ENCODE measurements at regions not wholly inside any gene's neighbourhood (a gene's known extent, or its start where the extent isn't known, plus 50 kb on each side); places are given as distances from the start of the nearest gene placed in this dataset.

- Histone ChIP-seq H3K36me3 (ENCODE audit: control insufficient read depth, insufficient read depth, low read length) (no peaks in the 10 kb centered on the region), H2BK15ac (replicated peaks; ENCODE audit: low read depth) (no peak overlapping the region), H4K8ac (ENCODE audit: low read depth, low read length) (no peak overlapping the region), H3K4ac (ENCODE audit: low read depth, low read length) (no peak overlapping the region), H3K23ac (ENCODE audit: low read length) (no peak overlapping the region), H3K18ac (ENCODE audit: low read length) (no peak overlapping the region), H3K4me3 (ENCODE audit: low read length) (no peak overlapping the region), H2BK120ac (ENCODE audit: low read depth, low read length) (no peak overlapping the region), H3K9ac (ENCODE audit: low read length) (no peak overlapping the region), H4K5ac (ENCODE audit: low read length) (no peak overlapping the region), H3K79me1 (ENCODE audit: low read length) (peaks cover 6% of the 10 kb centered on the region), H2BK5ac (ENCODE audit: low read length) (no peak overlapping the region), H2AK5ac (ENCODE audit: low read length) (no peak overlapping the region), H3K56ac (ENCODE audit: low read length) (no peak overlapping the region), H3K27me3 (ENCODE audit: insufficient read depth, low read length, poor library complexity) (no peaks in the 10 kb centered on the region), H3K79me2 (ENCODE audit: control insufficient read depth, insufficient read depth, low read length) (peaks cover 2% of the 10 kb centered on the region), H3K4me1 (ENCODE audit: control insufficient read depth, low read depth, low read length) (no peaks in the 10 kb centered on the region), H3K4me2 (ENCODE audit: low read length) (no peak overlapping the region), H3K27ac (ENCODE audit: low read depth, low read length) (no peak overlapping the region)
- WGBS (ENCODE audit: extremely low coverage, insufficient coverage, low lambda C conversion rate): no CpG with 5 or more reads among the region's 10 CpGs
- no peak for DNase-seq
Measured at GRCh38 chr19:7419777-7420439, 68.9 kb downstream of the PEX11G start.

- H2BK15ac ChIP-seq (replicated peaks; ENCODE audit: low read depth): no peak overlapping the region
- no peak overlapping the region for H4K5ac ChIP-seq (ENCODE audit: low read length)
- H3K79me1 ChIP-seq (ENCODE audit: low read length): peaks cover 4% of the 10 kb centered on the region
- H4K8ac ChIP-seq (ENCODE audit: low read depth, low read length): no peak overlapping the region
- no peak overlapping the region for H2BK120ac ChIP-seq (ENCODE audit: low read depth, low read length)
- H3K27ac ChIP-seq (ENCODE audit: low read depth, low read length): no peak overlapping the region
- H3K4me1 ChIP-seq (ENCODE audit: control insufficient read depth, low read depth, low read length): no peaks in the 10 kb centered on the region
- H3K4me3 ChIP-seq (ENCODE audit: low read length): no peak overlapping the region
- no peaks in the 10 kb centered on the region for H3K36me3 ChIP-seq (ENCODE audit: control insufficient read depth, insufficient read depth, low read length)
- no peak overlapping the region for H3K4me2 ChIP-seq (ENCODE audit: low read length)
- WGBS (ENCODE audit: extremely low coverage, insufficient coverage, low lambda C conversion rate): no CpG with 5 or more reads among the region's 17 CpGs
- no peaks in the 10 kb centered on the region for H3K27me3 ChIP-seq (ENCODE audit: insufficient read depth, low read length, poor library complexity)
- no peak overlapping the region for H3K56ac ChIP-seq (ENCODE audit: low read length)
- no peak overlapping the region for H3K4ac ChIP-seq (ENCODE audit: low read depth, low read length)
- peaks cover 2% of the 10 kb centered on the region for H3K79me2 ChIP-seq (ENCODE audit: control insufficient read depth, insufficient read depth, low read length)
- peak; percentile 46 for DNase-seq
- no peak overlapping the region for H3K9ac ChIP-seq (ENCODE audit: low read length)
- no peak overlapping the region for H2AK5ac ChIP-seq (ENCODE audit: low read length)
- H2BK5ac ChIP-seq (ENCODE audit: low read length): no peak overlapping the region
- H3K18ac ChIP-seq (ENCODE audit: low read length): no peak overlapping the region
- H3K23ac ChIP-seq (ENCODE audit: low read length): no peak overlapping the region
Measured at GRCh38 chr19:7421941-7422744, 66.7 kb downstream of the PEX11G start.

Measured in mesendoderm (in vitro differentiated cells).